H9 (cell line): ENCODE measurements at regions not wholly inside any gene's neighbourhood (a gene's known extent, or its start where the extent isn't known, plus 50 kb on each side); places are given as distances from the start of the nearest gene placed in this dataset.

Source experiments
- DNase-seq: peaks from one replicate; pipeline ENCODE4 v3.0.0-alpha.2; 2017
- H2AFZ ChIP-seq: one replicate; pipeline ENCODE4 v1.6.1; 2013; ENCODE audit warnings: mild to moderate bottlenecking, low read length, control low read depth, moderate library complexity
- H2AK5ac ChIP-seq: 2 replicates; pipeline ENCODE4 v1.6.1; 2013; ENCODE audit warnings: low read length, control low read depth, mixed read lengths; ENCODE audit not compliant: insufficient read length
- H2BK120ac ChIP-seq: one replicate; pipeline ENCODE4 v1.6.1; 2013; ENCODE audit warnings: low read depth, mild to moderate bottlenecking, low read length, control low read depth, inconsistent platforms; ENCODE audit not compliant: poor library complexity, severe bottlenecking
- H2BK12ac ChIP-seq: 2 replicates; pipeline ENCODE4 v1.6.1; 2013; ENCODE audit warnings: low read length, control low read depth, mixed read lengths, low read depth; ENCODE audit not compliant: insufficient read length
- H2BK15ac ChIP-seq: 2 replicates; pipeline ENCODE4 v1.6.1; 2013; ENCODE audit warnings: low read depth, low read length, control low read depth
- H2BK20ac ChIP-seq: one replicate; pipeline ENCODE4 v1.6.1; 2013; ENCODE audit warnings: low read depth, mild to moderate bottlenecking, low read length, control low read depth, inconsistent platforms; ENCODE audit not compliant: poor library complexity, severe bottlenecking
- H2BK5ac ChIP-seq: 2 replicates; pipeline ENCODE4 v1.6.1; 2013; ENCODE audit warnings: low read length, control low read depth, mixed read lengths; ENCODE audit not compliant: insufficient read length
- H3K14ac ChIP-seq: 2 replicates; pipeline ENCODE4 v1.6.1; 2013; ENCODE audit warnings: low read length, control low read depth; ENCODE audit not compliant: insufficient read depth
- H3K18ac ChIP-seq: 2 replicates; pipeline ENCODE4 v1.6.1; 2013; ENCODE audit warnings: low read depth, mild to moderate bottlenecking, mixed read lengths, low read length, control low read depth; ENCODE audit not compliant: insufficient read length
- H3K23ac ChIP-seq: 2 replicates; pipeline ENCODE4 v1.6.1; 2013; ENCODE audit warnings: low read length, control low read depth, mixed read lengths, low read depth; ENCODE audit not compliant: insufficient read length
- H3K23me2 ChIP-seq: 2 replicates; pipeline ENCODE4 v1.6.1; 2013; ENCODE audit warnings: low read depth, mild to moderate bottlenecking, mixed read lengths, low read length, control low read depth; ENCODE audit not compliant: insufficient read length, poor library complexity, severe bottlenecking
- H3K27ac ChIP-seq: 2 replicates; pipeline ENCODE4 v1.5.1; 2013; ENCODE audit warnings: low read length, control low read depth, mixed read lengths, low read depth; ENCODE audit not compliant: insufficient read length
- H3K27me3 ChIP-seq: 2 replicates; pipeline ENCODE4 v1.6.1; 2013; ENCODE audit warnings: low read length, control low read depth, inconsistent platforms; ENCODE audit not compliant: insufficient read depth
- H3K4ac ChIP-seq: 2 replicates; pipeline ENCODE4 v1.6.1; 2013; ENCODE audit warnings: low read depth, mild to moderate bottlenecking, control low read depth, inconsistent platforms, low read length, moderate library complexity
- H3K4me1 ChIP-seq: 2 replicates; pipeline ENCODE4 v1.6.1; 2013; ENCODE audit warnings: low read length, control low read depth, inconsistent platforms; ENCODE audit not compliant: insufficient read depth
- H3K4me2 ChIP-seq: 2 replicates; pipeline ENCODE4 v1.6.1; 2013; ENCODE audit warnings: low read length, control low read depth, mixed read lengths; ENCODE audit not compliant: insufficient read length, insufficient read depth
- H3K56ac ChIP-seq: 2 replicates; pipeline ENCODE4 v1.6.1; 2013; ENCODE audit warnings: low read depth, mild to moderate bottlenecking, mixed read lengths, low read length, control low read depth; ENCODE audit not compliant: insufficient read length
- H3K79me1 ChIP-seq: 2 replicates; pipeline ENCODE4 v1.6.1; 2013; ENCODE audit warnings: low read depth, mild to moderate bottlenecking, moderate library complexity, low read length, control low read depth, inconsistent platforms; ENCODE audit not compliant: insufficient read depth, poor library complexity, severe bottlenecking
- H3K79me2 ChIP-seq: 2 replicates; pipeline ENCODE4 v1.6.1; 2013; ENCODE audit warnings: low read length, control low read depth, inconsistent platforms; ENCODE audit not compliant: insufficient read depth
- H3K9ac ChIP-seq: 2 replicates; pipeline ENCODE4 v1.6.1; 2013; ENCODE audit warnings: low read length, control low read depth, mixed read lengths; ENCODE audit not compliant: insufficient read length; ENCODE audit errors: extremely low read depth
- H3K9me3 ChIP-seq: one replicate; pipeline ENCODE4 v1.6.1; 2013; ENCODE audit warnings: low read depth, low read length, inconsistent platforms; ENCODE audit not compliant: control insufficient read depth
- H3T11ph ChIP-seq: one replicate; pipeline ENCODE4 v1.6.1; 2013; ENCODE audit warnings: mild to moderate bottlenecking, low read length, control low read depth, inconsistent platforms
- H4K20me1 ChIP-seq: one replicate; pipeline ENCODE4 v1.6.1; 2013; ENCODE audit not compliant: control insufficient read depth, insufficient read length, insufficient read depth
- H4K5ac ChIP-seq: 2 replicates; pipeline ENCODE4 v1.6.1; 2013; ENCODE audit warnings: low read depth, mild to moderate bottlenecking, mixed read lengths, low read length, control low read depth; ENCODE audit not compliant: insufficient read length
- H4K8ac ChIP-seq: replicated peaks from 2 replicates; pipeline ENCODE4 v1.6.1; 2013; ENCODE audit warnings: low read length, control low read depth, mixed read lengths, low read depth; ENCODE audit not compliant: insufficient read length
- H4K91ac ChIP-seq: 2 replicates; pipeline ENCODE4 v1.6.1; 2013; ENCODE audit warnings: low read depth, mild to moderate bottlenecking, moderate library complexity, mixed read lengths, low read length, control low read depth; ENCODE audit not compliant: insufficient read length
- H3K27ac Mint-ChIP-seq, 3 experiments: 2 replicates in 2 of 3; 3 replicates in 1 of 3; pipeline ENCODE4 v1.8.0; 2020 to 2021; ENCODE audit warnings: mixed read lengths in 3 of 3, mild to moderate bottlenecking in 1 of 3, moderate library complexity in 1 of 3
- H3K27me3 Mint-ChIP-seq: 2 replicates; pipeline ENCODE4 v1.8.0; 2021; ENCODE audit warnings: low read depth, mild to moderate bottlenecking, moderate library complexity, mixed read lengths
- H3K36me3 Mint-ChIP-seq, 3 experiments: 2 replicates in 2 of 3; 3 replicates in 1 of 3; pipeline ENCODE4 v1.8.0; 2020 to 2021; ENCODE audit warnings: low read depth in 3 of 3, mixed read lengths in 3 of 3; ENCODE audit not compliant: insufficient read depth in 1 of 3
- H3K4me1 Mint-ChIP-seq, 2 experiments: 2 replicates each; pipeline ENCODE4 v1.8.0; 2020; ENCODE audit warnings: mixed read lengths in 2 of 2
- H3K4me3 Mint-ChIP-seq, 2 experiments: 2 replicates in 1 of 2; 3 replicates in 1 of 2; pipeline ENCODE4 v1.8.0; 2020 to 2021; ENCODE audit warnings: mild to moderate bottlenecking in 2 of 2, mixed read lengths in 2 of 2, moderate library complexity in 1 of 2
- H3K9me3 Mint-ChIP-seq, 2 experiments: 2 replicates in 1 of 2; 3 replicates in 1 of 2; pipeline ENCODE4 v1.8.0; 2020; ENCODE audit warnings: mild to moderate bottlenecking in 2 of 2, mixed read lengths in 2 of 2, moderate library complexity in 1 of 2
- CTCF ChIP-seq: fragments of 200-600 bp; sonication (generic); conservative IDR thresholded peaks from 3 replicates; pipeline ENCODE4 v1.8.0; 2021; ENCODE audit warnings: antibody characterized with exemption, mild to moderate bottlenecking
- WGBS: extraction: QIAGEN DNeasy Blood & Tissue Kit; methylation state at CpG from one replicate; pipeline ENCODE4 v1.1.7; 2013; ENCODE audit warnings: missing lambda C conversion rate, low lambda C conversion rate, mixed read lengths; ENCODE audit not compliant: insufficient read length; ENCODE audit errors: extremely low coverage; 5-methylcytosine and 5-hydroxymethylcytosine counted together

- peaks cover 8 to 9% of the 10 kb centered on the region in 2 experiments for H3K4me1 Mint-ChIP-seq
- Histone ChIP-seq H3T11ph (no peak overlapping the region), H3K14ac (no peak overlapping the region), H3K9me3 (no peaks in the 10 kb centered on the region), H3K9ac (no peak overlapping the region), H3K18ac (no peak overlapping the region), H2BK15ac (no peak overlapping the region), H2BK120ac (no peak overlapping the region), H3K4me1 (no peaks in the 10 kb centered on the region), H4K91ac (no peak overlapping the region), H4K8ac (no peak overlapping the region), H2BK12ac (no peak overlapping the region), H4K20me1 (no peaks in the 10 kb centered on the region), H3K4me2 (no peak overlapping the region), H3K23ac (no peak overlapping the region), H3K27ac (no peak overlapping the region), H3K27me3 (no peaks in the 10 kb centered on the region), H2AFZ (no peak overlapping the region), H3K79me1 (no peaks in the 10 kb centered on the region), H3K23me2 (no peaks in the 10 kb centered on the region), H3K79me2 (no peaks in the 10 kb centered on the region), H3K56ac (no peak overlapping the region), H2BK20ac (no peak overlapping the region), H2AK5ac (no peak overlapping the region), H4K5ac (no peak overlapping the region), H2BK5ac (no peak overlapping the region), H3K4ac (no peak overlapping the region)
- TF ChIP-seq CTCF, result no peak
- H3K9me3 Mint-ChIP-seq, result peaks cover 8 to 12% of the 10 kb centered on the region in 2 experiments
- H3K27me3 Mint-ChIP-seq, result peaks cover 2% of the 10 kb centered on the region
- DNase-seq, result no peak
- WGBS, result no CpG with 5 or more reads among the region's 2 CpGs
- no peak overlapping the region for H3K4me3 Mint-ChIP-seq
- peaks cover 3 to 13% (median 5%) of the 10 kb centered on the region in 3 experiments; a peak in 6 of 7 replicates for H3K36me3 Mint-ChIP-seq
- H3K27ac Mint-ChIP-seq, result 0 out of 7 replicates have a peak overlapping the region, but pooled peaks of 1 of the 3 experiments have one; percentile 3
These were observed 68.9 kb upstream of the PPP2R3A start for GRCh38 chr3:135896613-135897012.
